HUDEP-2 (cell line): ENCODE measurements at regions not wholly inside any gene's neighbourhood (a gene's known extent, or its start where the extent isn't known, plus 50 kb on each side); places are given as distances from the start of the nearest gene placed in this dataset.

ENCODE experiments used
- DNase-seq, 76 experiments: peaks; one replicate each; lab custom pipeline; 2025; ENCODE audit not compliant: unreplicated experiment in 76 of 76; lab: John Stamatoyannopoulos, UW

DNA sequence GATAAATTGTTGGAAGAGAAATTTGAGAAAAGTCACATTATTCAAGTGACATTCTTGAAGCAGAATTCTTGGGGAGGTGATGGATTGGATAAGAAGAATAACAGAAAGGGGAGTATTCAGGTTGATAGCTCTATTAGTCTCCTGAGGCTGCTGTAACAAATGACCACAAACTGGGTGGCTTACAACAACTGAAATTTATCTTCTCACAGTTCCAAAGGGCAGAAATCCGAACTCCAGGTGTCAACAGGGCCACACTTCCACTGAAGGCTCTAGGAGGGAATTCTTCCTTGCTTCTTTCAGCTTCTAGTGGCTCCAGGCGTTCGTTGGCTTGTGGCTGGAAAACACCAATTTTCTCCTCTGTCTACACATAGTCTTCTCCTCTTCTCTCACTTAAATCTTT is 99.8 kb downstream of the TES start:
- DNase-seq, result no peak

DNA sequence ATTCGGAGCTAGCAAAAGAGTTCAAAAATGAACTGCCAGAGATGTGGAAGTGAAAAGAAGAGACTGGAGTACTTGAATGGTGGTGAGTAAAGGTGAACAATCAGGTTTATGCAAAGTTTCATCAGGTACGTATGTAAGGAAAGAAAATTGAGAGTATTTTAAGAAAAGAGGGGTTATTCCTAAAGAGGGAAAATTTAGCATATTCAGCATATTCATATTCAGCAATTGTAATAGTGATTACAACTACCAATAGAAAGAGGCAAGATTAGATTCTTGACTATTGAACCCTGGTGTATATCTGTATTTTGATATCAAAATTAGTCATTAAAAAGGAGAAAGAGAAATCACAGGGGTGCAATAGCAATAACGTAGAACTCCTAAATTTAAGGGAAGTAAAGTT is 100.9 kb downstream of the TES start:
- DNase-seq, result no peak

DNA sequence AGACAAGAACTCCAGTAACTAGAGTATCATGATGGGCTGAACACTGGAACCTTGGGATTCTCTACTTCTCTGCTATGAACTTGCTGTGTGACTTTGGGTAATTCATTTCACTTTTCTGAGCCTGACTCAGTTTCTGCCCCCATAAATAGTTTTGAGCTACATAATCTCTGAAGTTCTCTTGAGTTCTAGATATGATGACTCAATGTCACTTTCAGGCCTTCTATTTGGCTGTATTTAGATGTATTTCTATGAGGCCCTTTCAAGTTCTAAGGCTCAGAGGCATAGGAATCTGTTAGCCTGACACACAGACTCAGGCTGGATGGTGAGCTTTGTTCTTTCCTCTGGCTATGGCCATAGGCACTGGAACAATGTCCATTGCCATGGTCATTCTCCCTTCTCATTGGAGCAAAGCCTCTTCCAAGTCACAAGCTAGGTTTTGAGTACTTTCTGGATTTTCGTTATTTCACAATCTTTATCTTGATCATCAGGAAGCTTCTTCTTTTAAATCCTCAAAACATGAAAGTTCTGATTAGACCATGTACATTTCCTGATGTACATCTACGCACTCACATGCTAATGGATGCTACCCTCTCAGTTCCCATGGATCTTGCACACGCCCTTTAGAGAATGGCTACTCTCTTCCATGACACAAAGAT is 101.6 kb downstream of the TES start:
- no peak for DNase-seq

DNA sequence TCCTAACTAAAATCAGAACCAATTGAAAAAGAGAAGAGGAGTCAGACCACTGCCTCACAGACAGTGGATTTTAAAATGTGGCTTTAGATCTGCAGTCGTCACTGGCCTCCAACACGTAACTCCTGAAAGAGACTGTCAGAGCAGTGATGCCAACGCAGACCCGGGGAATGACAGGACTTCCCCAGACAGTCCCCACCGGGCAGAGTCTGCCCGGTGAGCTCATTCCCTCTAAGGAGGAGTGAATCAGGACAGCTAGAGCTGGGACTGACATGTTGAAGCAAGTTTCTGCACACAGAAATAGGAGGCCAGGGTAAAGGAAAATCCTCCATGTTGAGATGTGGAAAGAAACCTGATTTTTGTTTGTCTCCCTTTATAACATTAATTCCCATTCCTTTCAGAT is 105.0 kb downstream of the TES start:
- DNase-seq, result no peak

DNA sequence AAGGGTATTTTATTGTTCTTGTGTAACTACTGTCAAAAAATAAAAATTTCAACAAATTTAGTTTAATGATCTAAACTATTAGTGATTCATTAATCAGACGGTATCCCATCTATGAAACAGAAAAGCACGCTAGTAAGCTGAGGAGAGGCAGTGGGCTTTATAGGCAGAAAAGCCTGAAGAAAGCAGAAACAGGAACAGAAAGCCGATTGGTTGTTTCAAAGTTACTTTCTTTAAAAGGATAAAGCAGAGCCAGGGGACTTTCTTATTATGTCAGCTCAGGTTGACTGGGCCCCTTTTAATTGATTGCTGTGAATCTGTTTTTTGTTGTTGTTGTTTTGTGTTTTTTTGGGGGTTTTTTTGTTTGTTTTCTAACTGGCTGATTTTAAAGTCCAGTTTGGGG is 105.5 kb downstream of the TES start:
- no peak for DNase-seq

DNA sequence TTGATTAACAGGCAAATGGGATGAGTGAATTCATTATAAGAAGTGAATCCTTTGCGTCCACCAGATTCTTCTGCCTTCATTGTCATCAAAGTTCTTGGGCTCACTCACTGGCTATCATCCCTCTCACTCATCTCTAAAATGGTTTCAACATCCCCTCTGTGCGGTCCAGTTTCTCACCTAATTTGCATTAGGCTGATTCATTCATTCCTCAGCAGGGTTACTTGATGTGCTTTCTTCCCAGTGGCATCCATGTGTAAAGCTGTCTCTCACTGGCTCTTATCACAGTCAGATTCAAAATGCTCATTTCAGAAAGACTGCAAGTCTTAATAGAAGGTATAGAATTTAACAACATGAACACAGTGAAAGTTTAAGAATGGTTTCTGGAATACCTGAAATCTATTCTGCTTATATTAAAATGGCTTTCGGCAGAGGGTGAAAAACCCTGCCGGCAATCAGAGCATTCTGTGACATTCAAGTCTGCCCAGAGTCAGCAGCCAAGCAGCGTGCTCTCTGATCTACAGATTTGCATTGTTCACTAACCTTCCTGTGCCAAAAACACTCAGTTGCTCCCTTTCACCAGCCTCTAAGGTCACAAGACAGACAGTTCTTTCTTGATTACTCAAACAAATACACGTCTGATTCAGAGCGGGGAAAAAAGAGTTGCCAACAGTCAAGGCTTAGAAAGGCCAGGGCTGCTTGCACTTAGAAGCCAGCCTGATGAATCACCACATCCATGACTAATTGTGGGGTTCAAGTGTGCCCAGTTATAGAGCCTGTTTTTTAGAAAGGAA is 106.7 kb downstream of the TES start:
- no peak for DNase-seq

DNA sequence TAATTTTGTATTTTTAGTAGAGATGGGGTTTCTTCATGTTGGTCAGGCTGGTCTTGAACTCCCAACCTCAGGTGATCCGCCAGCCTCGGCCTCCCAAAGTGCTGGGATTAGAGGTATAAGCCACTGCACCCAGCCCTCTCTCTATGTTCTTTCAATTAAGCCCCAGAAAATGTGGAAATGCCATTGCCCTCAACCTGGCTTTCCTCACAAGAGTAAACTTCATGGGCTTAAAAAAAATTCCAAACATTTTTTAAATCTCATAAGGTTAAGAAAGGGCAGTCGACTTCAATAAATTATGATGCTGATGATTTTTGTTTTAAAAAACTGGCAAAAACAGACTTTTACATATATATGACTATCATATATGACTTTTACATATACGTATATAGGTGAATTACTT is 107.6 kb downstream of the TES start:
- no peak for DNase-seq

DNA sequence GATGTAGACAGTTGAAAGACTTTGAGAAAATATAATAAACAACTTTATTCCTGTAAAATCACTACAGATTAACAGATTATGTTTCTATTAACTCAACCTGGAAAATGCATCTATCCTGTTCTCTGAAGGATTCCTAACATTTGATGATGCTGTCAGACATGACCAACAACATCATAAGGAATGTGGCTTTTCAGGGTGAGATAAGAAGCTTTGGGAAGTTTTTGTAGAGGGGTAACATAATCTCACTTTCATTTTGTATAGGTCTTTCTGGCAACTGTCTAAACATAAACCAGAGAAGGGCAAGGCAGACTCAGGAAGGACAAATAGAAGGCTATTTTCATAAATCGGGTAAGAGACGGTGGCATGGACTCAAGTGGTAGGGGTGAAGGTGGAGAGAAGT is 112.2 kb downstream of the TES start:
- DNase-seq, result no peak

DNA sequence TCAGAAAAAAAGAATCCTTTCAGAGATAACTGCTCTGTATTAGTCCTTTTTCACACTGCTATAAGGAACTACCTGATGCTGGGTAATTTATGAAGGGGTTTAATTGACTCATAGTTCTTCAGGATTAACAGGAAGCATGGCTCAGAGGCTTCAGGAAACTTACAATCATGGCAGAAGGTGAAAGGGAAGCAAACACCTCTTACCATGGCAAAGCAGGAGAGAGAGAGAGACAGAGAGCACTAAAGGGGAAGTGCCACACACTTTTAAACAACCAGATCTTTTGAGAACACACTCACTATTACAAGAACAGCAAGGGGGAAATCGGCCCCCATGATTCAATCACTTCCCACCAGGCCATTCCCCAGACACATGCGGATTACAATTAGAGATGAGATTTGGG is 114.2 kb downstream of the TES start:
- DNase-seq, result no peak

DNA sequence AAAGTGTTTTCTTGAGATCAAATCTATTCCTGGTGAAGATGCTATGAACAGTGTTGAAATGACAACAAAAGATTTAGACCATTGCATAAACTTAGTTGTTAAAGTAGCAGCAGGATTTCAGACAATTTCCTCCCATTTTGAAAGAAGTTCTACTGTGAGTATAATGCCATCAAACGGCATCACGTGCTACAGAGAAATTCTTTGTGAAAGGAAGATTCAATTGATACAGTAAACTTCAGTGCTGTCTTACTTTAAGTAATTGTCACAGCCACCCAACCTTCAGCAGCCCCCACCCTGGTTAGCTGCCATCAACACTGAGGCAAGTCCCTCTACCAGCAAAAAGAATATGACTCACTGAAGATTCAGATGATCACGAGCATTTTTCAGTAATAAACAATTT is 115.2 kb downstream of the TES start:
- no peak for DNase-seq

DNA sequence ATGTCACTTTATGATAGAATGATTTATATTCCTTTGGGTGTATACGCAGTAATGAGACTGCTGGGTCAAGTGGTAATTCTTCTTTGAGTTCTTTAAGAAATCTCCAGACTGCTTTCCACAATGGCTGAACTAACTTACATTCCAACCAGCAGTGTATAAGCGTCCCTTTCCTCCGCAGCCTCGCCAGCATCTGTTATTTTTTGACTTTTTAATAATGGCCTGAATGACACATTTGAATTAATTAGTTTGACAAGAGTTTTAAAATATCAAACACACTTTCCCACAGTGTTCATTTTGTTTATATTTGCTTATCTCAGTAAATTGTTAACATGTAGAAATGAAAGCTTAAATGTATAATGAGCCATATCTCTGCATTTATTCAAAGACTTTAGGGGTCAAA is 116.8 kb downstream of the TES start:
- no peak for DNase-seq

DNA sequence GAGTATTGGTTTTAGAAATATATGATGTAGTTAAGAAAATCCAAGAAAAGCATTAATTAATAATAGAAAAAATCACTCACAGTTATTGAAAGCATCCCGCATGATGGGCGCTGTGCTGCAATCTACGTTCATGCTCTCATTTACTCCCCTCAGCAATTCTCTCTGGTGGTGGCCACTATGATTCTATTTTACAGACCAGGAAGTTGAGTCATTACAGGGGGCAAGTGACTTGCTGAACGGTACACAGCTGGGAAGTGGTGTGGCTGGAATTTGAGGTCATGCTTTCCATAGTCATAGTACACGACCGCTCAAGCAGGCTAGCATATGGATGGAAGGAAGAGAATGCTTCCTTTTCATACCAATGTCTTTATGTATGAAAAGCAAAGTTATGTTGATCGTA is 117.4 kb downstream of the TES start:
- no peak for DNase-seq

DNA sequence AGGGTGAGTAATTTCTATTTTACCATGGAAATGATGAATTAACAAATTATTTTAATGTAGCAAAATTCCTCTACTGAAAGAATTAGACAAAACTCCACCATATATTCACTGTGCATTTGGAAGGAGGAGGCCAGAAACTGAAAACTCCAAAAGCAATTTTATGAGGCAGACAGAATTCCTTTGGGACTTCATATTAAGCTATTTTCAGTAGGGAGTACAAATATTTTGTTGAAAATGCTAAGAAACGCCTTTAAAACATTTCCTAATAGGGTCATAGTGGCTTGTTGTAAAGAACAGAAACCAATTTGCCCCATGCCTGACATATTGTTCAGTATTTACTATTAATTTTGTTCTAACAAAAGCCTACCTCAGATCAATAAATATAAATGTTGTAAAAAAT is 117.8 kb downstream of the TES start:
- no peak for DNase-seq

DNA sequence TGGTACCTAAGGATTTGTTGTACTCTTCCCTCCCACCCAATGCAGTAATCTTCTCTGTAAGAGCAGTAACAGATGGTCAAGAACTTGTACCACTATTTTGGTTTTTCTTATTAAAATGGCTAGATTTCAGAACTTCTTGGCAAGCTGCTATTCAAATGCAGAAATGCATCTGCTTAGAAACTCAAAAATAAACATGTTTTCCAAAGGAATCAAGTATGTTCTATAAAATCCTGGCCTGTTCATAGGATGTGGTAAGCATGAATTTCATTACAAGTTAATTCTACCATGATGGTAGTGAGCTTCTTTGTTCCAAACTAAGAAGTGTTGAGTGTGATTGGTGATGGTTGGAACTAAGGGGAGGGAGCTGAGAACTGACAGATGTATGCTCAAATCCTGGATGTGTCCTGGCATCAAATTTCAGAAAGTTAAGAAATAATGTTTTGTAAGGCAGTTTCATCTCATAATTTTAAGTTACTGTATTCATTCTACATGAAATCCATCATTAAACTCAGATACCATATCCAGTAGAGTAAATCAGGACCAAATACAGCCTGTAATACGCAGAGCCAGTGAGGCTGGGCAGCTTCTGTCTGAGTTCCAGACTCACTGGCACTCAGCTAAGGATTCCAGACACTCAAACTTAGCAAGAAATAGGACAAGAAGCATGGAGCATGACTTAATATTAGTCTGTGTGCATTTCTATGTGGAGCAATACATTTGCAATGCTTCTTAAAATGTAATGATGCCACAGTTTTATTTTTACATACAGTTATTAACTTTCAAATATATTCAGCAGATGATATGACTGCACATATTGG is 119.6 kb downstream of the TES start:
- no peak for DNase-seq

DNA sequence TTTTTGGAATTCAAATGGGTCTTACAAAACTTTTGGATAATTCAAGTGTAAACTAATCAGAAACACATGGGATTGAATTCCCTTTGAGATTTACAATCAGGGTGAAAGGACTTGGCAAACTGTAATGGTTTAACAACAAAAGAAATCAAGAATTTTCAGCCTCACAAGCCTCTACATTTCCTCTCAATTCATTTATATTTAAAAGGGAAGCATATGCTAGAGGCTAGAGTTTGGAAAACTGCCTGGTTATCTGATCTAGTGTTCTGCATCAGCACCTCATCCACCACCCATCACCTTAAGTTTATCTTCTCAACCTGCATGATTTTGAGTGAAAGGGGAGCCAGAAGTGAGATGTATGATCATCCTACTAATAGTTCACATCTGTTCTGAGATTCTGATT is 120.7 kb downstream of the TES start:
- DNase-seq, result no peak

DNA sequence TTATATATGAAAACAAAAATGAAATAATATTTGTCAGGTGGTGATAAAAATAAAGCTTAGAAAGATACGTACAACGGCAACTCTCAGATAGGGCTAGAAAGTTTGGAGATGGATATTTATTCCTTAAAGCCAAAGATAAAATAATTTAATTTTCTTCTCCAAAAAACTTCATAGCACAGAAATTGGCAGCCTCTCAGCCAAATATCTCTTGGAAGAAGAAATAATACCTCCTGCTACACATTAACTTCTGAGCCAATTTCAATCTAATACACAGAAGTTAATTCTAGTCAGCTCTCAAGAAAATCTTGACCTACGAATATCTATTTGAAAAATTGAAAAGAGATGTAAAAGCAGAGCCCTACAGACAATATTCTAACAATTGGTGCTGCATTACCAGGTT is 122.4 kb downstream of the TES start:
- DNase-seq, result no peak

DNA sequence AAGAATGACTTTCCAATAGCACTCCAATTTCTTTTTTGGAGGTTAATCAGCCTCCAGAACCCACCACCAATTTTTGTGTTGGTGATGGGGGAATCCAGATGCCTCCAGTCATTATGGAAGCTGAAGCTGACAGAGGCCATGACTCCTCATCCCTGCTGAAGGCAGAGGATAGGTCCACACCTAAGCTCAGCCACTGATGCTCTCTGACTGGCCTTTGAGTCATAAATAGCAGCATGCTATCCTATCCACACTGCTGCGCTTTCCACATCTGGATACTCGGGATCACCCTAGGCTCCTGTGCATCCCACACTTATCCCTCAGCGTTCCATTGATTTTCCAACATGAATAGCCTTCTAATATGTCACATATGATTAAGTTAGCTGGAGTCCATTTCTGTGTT is 124.2 kb downstream of the TES start:
- no peak for DNase-seq

DNA sequence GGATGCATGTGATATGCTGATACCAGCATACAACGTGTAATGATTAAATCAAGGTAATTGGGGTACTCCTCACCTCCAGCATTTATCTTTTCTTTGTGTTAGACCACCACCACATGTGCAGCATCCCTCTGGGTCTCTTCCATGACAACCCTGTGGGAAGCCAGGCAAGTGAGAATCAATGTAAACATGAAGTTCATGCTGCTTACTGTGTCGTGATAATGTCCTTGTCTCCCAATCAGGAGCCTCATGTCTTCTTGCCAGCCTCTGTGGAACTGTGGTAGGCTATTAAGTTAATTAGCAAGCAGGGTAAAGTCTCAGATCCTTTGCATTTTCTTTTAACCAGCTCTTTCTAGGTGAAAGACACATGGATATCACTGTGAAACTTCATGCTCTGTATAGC is 126.7 kb downstream of the TES start:
- DNase-seq, result no peak

DNA sequence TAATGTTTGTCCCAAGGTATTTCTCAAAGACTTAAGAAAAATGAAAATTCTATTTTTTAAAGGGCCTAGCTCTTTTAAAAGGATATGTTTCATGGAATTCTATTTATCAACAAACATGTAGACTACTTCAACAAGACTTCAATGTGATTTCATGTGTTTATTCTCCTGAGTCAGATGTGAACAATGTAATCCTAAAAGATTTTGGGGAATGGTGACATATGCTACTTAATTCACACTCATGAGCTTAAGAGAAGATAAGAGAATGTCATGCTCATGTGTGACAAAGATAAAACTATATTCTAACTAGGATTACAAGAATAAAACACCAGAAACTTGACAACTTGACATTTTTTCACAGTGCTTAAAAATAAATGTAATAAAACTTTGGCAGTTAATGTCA is 127.5 kb downstream of the TES start:
- DNase-seq, result no peak

DNA sequence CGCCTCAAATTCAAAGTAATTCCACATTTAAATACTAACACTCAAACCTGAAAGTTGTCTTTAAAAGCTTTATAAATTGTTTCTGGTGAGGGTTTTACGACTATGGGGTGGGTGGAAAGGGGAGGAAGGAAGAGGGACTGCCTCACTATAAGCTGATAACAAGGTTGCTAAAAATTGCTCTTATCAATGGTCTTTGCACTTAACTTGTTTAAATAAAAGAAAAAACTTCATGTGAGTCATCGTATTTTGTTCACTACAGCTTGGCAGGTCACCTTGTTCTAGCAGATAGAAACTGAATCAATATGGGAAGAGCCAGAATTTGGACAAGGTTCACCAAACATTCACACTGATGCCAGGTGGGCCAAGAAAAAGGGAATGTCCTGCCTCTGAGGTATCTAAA is 129.2 kb downstream of the TES start:
- peak in 5 of 76 experiments; percentile 4 to 45 (median 5) for DNase-seq

DNA sequence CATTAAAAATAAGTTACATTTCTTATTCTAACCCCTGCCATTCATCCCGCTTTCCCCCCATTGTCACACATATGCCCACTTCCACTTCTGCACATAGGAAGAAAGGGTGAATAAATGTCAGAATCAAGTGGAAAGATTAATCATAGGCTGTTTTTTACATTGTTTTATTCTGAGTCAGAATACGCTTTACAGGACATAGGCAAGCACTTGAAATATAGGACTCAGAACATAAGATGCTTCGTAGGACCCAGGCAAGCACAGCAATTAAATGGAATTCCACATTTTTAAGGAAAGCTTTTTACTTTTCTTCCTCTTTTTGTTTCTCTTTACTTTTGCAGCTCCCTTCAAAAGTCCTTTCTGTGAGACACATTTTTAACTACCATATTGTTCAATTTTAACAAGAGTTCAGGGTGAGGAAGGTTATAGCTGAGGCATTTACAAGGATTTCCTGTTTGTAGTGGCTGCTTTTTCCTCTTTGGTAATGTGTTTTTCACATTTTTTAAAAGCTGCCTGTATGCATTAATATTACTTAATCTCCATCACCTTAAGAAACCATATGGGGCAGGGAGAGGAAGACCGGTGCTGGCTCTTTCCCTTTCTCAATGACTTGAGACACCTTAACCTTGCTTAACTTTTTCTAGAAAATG is 130.0 kb downstream of the TES start:
- no peak for DNase-seq
